ENCODE measurements at regions not wholly inside any gene's neighbourhood (a gene's known extent, or its start where the extent isn't known, plus 50 kb on each side); places are given as distances from the start of the nearest gene placed in this dataset.

DNA sequence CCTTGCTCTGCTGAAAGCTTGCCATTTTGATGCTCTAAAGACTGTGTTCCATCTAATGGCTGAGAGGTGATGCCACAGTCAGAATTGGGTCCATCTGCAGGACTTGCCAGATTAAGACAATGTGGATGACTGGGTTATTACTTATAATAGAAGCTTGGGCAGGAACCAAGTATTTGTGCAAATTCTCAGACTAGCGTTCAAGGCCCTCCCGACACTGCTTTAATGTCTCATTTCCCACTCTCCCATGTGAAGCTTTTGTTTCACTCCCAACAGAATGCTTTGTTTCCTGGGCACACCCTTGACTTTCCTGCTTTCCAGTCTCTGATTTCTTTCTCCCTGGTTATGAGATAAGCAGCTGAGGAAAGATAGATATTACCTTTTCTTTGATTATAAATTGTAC lies 215.8 kb downstream of the KCNS3 start:
- TF ChIP-seq, protein P1, sequence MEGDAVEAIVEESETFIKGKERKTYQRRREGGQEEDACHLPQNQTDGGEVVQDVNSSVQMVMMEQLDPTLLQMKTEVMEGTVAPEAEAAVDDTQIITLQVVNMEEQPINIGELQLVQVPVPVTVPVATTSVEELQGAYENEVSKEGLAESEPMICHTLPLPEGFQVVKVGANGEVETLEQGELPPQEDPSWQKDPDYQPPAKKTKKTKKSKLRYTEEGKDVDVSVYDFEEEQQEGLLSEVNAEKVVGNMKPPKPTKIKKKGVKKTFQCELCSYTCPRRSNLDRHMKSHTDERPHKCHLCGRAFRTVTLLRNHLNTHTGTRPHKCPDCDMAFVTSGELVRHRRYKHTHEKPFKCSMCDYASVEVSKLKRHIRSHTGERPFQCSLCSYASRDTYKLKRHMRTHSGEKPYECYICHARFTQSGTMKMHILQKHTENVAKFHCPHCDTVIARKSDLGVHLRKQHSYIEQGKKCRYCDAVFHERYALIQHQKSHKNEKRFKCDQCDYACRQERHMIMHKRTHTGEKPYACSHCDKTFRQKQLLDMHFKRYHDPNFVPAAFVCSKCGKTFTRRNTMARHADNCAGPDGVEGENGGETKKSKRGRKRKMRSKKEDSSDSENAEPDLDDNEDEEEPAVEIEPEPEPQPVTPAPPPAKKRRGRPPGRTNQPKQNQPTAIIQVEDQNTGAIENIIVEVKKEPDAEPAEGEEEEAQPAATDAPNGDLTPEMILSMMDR (IDR thresholded peaks at IDR 0.05; ENCODE audit: control insufficient read depth, insufficient read depth, low read depth, low read length, missing control alignments) = no peak
- no peak for DNase-seq (ENCODE audit: low read depth)
- no peak overlapping the region for H3K4me3 ChIP-seq (ENCODE audit: control insufficient read depth, low read depth, low read length)

DNA sequence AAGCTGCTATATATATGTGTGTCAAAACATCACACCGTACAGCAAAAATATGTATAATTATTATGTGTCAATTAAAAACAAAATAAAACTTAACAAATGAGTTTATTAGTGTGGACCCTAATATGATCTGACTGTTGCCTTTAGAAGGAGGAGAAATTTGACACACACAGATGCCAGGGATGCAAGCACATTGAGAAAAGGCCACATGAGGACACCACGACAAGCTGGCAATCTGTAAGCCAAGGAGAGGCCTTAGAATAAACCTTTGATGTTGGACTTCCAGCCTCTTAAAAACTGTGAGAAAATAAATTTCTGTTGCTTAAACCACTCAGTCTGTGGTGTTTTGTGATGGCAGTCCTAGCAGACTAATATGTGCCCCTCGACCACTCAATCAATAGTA lies 214.7 kb downstream of the KCNS3 start:
- TF ChIP-seq, protein P1 (IDR thresholded peaks at IDR 0.05; ENCODE audit: control insufficient read depth, insufficient read depth, low read depth, low read length, missing control alignments) = no peak
- no peak for DNase-seq (ENCODE audit: low read depth)

DNA sequence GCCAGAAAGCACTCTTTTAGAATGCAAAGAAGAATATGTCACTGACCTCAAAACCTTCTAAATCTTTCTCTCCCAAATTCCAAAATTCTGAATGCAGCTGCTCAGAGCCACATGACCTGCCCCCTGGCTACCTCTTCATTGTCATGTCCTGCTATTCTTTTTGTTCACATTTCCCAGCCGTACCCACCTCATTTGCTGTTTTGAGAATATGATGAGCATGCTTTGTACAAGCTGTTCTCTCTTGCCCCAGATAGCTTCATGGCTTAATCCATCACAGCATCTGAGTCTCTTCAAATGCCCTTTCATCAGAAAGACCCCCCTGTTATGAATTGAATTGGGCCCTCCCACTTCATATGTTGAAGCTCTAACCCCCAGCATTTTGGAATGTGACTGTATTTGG lies 214.3 kb downstream of the KCNS3 start:
- DNase-seq (ENCODE audit: low read depth) = no peak

More for the DNA sequence above, 214.7 kb downstream of the KCNS3 start:
- H3K4me3 ChIP-seq (ENCODE audit: control insufficient read depth, low read depth, low read length) = no peak overlapping the region

DNA sequence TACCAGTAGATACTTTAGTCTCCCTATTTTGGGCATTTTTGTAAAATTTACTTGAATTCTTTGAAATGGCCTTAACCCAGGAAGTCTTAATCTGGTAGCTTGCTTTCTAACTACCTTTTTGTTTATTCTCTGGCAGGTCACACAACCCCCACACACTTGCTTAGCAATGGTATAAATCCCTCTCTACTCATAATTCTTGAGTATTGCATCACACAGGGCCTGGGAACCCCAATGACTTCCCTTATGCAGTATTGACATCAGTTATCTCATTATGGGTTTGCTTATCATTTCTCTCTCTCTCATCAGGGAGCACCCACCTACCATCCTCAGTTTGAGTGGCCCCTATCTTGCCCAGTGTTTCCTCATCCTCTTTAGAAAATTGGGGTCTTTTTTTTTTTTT lies 207.1 kb downstream of the KCNS3 start:
- no peak for DNase-seq (ENCODE audit: low read depth)
- TF ChIP-seq, protein P1 (IDR thresholded peaks at IDR 0.05; ENCODE audit: control insufficient read depth, insufficient read depth, low read depth, low read length, missing control alignments) = no peak

More for the DNA sequence above, 214.3 kb downstream of the KCNS3 start:
- TF ChIP-seq, protein P1 (IDR thresholded peaks at IDR 0.05; ENCODE audit: control insufficient read depth, insufficient read depth, low read depth, low read length, missing control alignments) = no peak
- no peak overlapping the region for H3K4me3 ChIP-seq (ENCODE audit: control insufficient read depth, low read depth, low read length)

DNA sequence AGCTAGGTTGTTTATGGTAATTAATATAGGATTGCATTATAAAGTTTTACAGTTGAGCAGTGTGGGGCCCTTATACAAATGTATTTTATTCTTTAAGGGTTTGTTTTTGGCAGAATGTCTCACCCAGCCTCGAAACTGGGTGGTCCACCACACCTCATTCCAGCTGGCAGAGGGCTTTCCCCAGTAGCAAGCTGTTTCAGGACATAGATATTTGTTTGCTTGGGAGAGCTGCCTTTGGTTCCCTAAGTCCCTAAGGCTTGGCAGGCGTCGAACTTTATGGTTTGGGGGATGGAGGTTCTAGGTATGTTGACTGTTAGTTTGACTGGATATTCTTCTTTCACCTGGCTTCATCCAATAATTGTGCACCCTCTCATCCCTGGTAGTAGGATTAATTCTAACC lies 205.9 kb downstream of the KCNS3 start:
- DNase-seq (ENCODE audit: low read depth) = no peak
- H3K4me3 ChIP-seq (ENCODE audit: control insufficient read depth, low read depth, low read length) = no peak overlapping the region
- TF ChIP-seq, protein P1 (IDR thresholded peaks at IDR 0.05; ENCODE audit: control insufficient read depth, insufficient read depth, low read depth, low read length, missing control alignments) = no peak

More for the DNA sequence above, 207.1 kb downstream of the KCNS3 start:
- H3K4me3 ChIP-seq (ENCODE audit: control insufficient read depth, low read depth, low read length) = no peak overlapping the region

DNA sequence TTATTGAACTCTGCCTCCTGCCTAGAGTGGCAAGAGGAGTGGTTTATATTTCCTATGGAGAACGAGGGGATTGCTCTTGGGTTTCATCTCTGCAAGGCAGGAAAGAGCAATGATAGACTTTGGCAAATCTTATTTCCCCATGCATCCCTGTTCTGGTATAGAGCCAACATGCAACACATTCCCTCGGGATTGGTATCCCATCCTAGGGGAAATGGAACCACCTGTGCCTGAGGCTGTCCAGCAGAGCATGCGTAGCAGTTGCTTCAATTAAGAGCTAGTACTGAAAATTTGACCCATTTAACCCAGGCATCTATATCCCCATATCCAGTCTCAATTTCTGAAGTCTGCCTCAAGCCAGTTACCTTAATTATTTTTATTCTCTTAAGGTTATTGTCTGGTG lies 205.3 kb downstream of the KCNS3 start:
- DNase-seq (ENCODE audit: low read depth) = no peak
- TF ChIP-seq, protein P1 (IDR thresholded peaks at IDR 0.05; ENCODE audit: control insufficient read depth, insufficient read depth, low read depth, low read length, missing control alignments) = no peak
- H3K4me3 ChIP-seq (ENCODE audit: control insufficient read depth, low read depth, low read length) = no peak overlapping the region

DNA sequence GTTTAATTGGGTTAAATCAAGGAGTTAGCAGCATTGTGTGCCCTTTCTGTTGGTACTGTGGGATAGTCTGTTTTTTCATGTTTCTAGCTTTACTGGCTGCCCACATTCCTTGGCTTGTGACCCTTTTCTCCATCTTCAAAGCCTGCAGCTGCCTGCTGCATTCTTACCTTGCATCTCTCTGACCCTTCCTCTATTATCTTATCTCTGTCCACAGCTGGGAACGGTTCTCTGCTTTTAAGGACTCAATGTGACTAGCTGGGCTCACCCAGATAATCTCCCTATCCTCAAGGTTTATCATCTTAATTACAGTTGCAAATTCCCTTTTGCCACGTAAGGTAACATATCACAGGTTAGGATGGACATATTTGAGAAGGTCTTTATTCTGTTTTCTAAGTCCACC lies 199.7 kb downstream of the KCNS3 start:
- no peak for DNase-seq (ENCODE audit: low read depth)
- TF ChIP-seq, protein P1 (IDR thresholded peaks at IDR 0.05; ENCODE audit: control insufficient read depth, insufficient read depth, low read depth, low read length, missing control alignments) = no peak
- no peak overlapping the region for H3K4me3 ChIP-seq (ENCODE audit: control insufficient read depth, low read depth, low read length)

Measured in AG09309 (cell line).